Keratinocyte (primary cell): ENCODE measurements at regions not wholly inside any gene's neighbourhood (a gene's known extent, or its start where the extent isn't known, plus 50 kb on each side); places are given as distances from the start of the nearest gene placed in this dataset.

ENCODE experiments used
- DNase-seq: peaks from one replicate; pipeline ENCODE4 v3.0.0-alpha.2; 2011; ENCODE audit warnings: low read depth, missing footprints, low spot score
- FAIRE-seq: peaks from 2 replicates; lab custom pipeline; 2011; peaks lifted over from hg19 to GRCh38; lab: Jason Lieb, UNC
- H2AFZ ChIP-seq: 2 replicates; pipeline ENCODE4 v1.6.0; 2012; ENCODE audit warnings: low read length, control low read depth, inconsistent platforms; ENCODE audit not compliant: control insufficient read depth
- H3K27ac ChIP-seq: 2 replicates; pipeline ENCODE4 v1.5.1; 2011; ENCODE audit warnings: low read length; ENCODE audit not compliant: control insufficient read depth, insufficient read depth
- H3K27me3 ChIP-seq: 3 replicates; pipeline ENCODE4 v1.6.0; 2011; ENCODE audit warnings: low read length; ENCODE audit not compliant: control insufficient read depth, insufficient read depth; ENCODE audit errors: extremely low read depth
- H3K36me3 ChIP-seq, 2 experiments: 2 replicates in 1 of 2; 3 replicates in 1 of 2; pipeline ENCODE4 v1.5.1; 2011; ENCODE audit warnings: low read length in 2 of 2, mild to moderate bottlenecking in 1 of 2; ENCODE audit not compliant: control insufficient read depth in 2 of 2, insufficient read depth in 2 of 2; ENCODE audit errors: extremely low read depth in 1 of 2
- H3K4me1 ChIP-seq: 3 replicates; pipeline ENCODE4 v1.5.1; 2011; ENCODE audit warnings: low read length; ENCODE audit not compliant: control insufficient read depth, insufficient read depth; ENCODE audit errors: extremely low read depth
- H3K4me2 ChIP-seq: 3 replicates; pipeline ENCODE4 v1.6.0; 2011; ENCODE audit warnings: low read depth, low read length; ENCODE audit not compliant: control insufficient read depth, insufficient read depth; ENCODE audit errors: extremely low read depth
- H3K4me3 ChIP-seq, 3 experiments: fragments of 200-600 bp in 1 of 3; sonication (generic) in 1 of 3; 2 replicates in 2 of 3; 3 replicates in 1 of 3; pipeline ENCODE4 v1.5.1; 2011 to 2016; ENCODE audit warnings: low read length in 3 of 3, mild to moderate bottlenecking in 3 of 3, control low read depth in 2 of 3, inconsistent platforms in 1 of 3, low read depth in 1 of 3, mixed read lengths in 1 of 3, mixed run types in 1 of 3, moderate library complexity in 1 of 3; ENCODE audit not compliant: control insufficient read depth in 2 of 3, insufficient read depth in 2 of 3; ENCODE audit errors: extremely low read depth in 1 of 3
- H3K79me2 ChIP-seq: 2 replicates; pipeline ENCODE4 v1.6.0; 2012; ENCODE audit warnings: low read length; ENCODE audit not compliant: control insufficient read depth, insufficient read depth
- H3K9ac ChIP-seq: 3 replicates; pipeline ENCODE4 v1.6.0; 2011; ENCODE audit warnings: low read length; ENCODE audit not compliant: control insufficient read depth, insufficient read depth; ENCODE audit errors: extremely low read depth
- H3K9me1 ChIP-seq: 3 replicates; pipeline ENCODE4 v1.6.0; 2011; ENCODE audit warnings: low read length; ENCODE audit not compliant: control insufficient read depth, insufficient read depth; ENCODE audit errors: extremely low read depth
- H3K9me3 ChIP-seq: 2 replicates; pipeline ENCODE4 v1.5.1; 2012; ENCODE audit warnings: low read depth, low read length; ENCODE audit not compliant: control insufficient read depth
- H4K20me1 ChIP-seq: 3 replicates; pipeline ENCODE4 v1.6.0; 2011; ENCODE audit warnings: low read length; ENCODE audit not compliant: control insufficient read depth, insufficient read depth; ENCODE audit errors: extremely low read depth
- CTCF ChIP-seq, 3 experiments: IDR thresholded peaks in 1 of 3; conservative IDR thresholded peaks in 1 of 3; optimal IDR thresholded peaks in 1 of 3; 2 replicates in 2 of 3; 3 replicates in 1 of 3; pipeline versions ENCODE3 to v1.5.1; 2011; ENCODE audit warnings: low read length in 3 of 3, mild to moderate bottlenecking in 3 of 3, moderate library complexity in 2 of 3, control low read depth in 1 of 3, inconsistent platforms in 1 of 3; ENCODE audit not compliant: insufficient read depth in 2 of 3; ENCODE audit errors: extremely low read depth in 1 of 3
- EZH2 ChIP-seq: IDR thresholded peaks from one replicate; pipeline ENCODE4 v1.6.1; 2012; ENCODE audit warnings: inconsistent platforms, mild to moderate bottlenecking, low read length, moderate library complexity
- dilution Hi-C: fragments of 300-500 bp; cut with MboI; formaldehyde crosslinking; loops from one replicate; pipeline ENCODE4 v1.7.0; 2020; ENCODE audit warnings: low sequenced_read_pairs; ENCODE audit not compliant: extremely low pct_ligation_motif_present

GRCh38 chr7:1301054-1301881 is 68.6 kb downstream of the UNCX start:
- peaks cover 4% of the 10 kb centered on the region for H3K4me1 ChIP-seq
- H3K9me3 ChIP-seq: no peaks in the 10 kb centered on the region
- no peaks in the 10 kb centered on the region for H3K79me2 ChIP-seq
- H3K27ac ChIP-seq: no peak overlapping the region
- H3K9me1 ChIP-seq: no peaks in the 10 kb centered on the region
- no peak overlapping the region for H3K4me2 ChIP-seq
- DNase-seq (no peak), FAIRE-seq (no peak)
- no peak overlapping the region for H2AFZ ChIP-seq
- TF ChIP-seq CTCF (optimal IDR thresholded peaks at IDR 0.05 in 1 of 3, IDR thresholded peaks at IDR 0.05 in 1 of 3, conservative IDR thresholded peaks at IDR 0.05 in 1 of 3; ENCODE audit: extremely low read depth in 1 of 3, insufficient read depth in 2 of 3, low read length in 3 of 3): no peak
- TF ChIP-seq EZH2: no peak
- H3K9ac ChIP-seq: no peak overlapping the region
- H3K4me3 ChIP-seq: no peak overlapping the region
- dilution Hi-C loops: no loop called here
- H3K36me3 ChIP-seq: no peaks in the 10 kb centered on the region
- peaks cover 35% of the 10 kb centered on the region for H3K27me3 ChIP-seq
- H4K20me1 ChIP-seq: no peaks in the 10 kb centered on the region

GRCh38 chr7:1301882-1302251 is 69.2 kb downstream of the UNCX start:
- no peaks in the 10 kb centered on the region for H3K9me1 ChIP-seq
- no peaks in the 10 kb centered on the region for H4K20me1 ChIP-seq
- dilution Hi-C loops: no loop called here
- no peaks in the 10 kb centered on the region for H3K9me3 ChIP-seq
- H3K4me2 ChIP-seq: no peak overlapping the region
- no peak overlapping the region for H2AFZ ChIP-seq
- H3K36me3 ChIP-seq: no peaks in the 10 kb centered on the region
- DNase-seq: no peak
- no peak for FAIRE-seq
- H3K79me2 ChIP-seq: no peaks in the 10 kb centered on the region
- TF ChIP-seq CTCF (optimal IDR thresholded peaks at IDR 0.05 in 1 of 3, IDR thresholded peaks at IDR 0.05 in 1 of 3, conservative IDR thresholded peaks at IDR 0.05 in 1 of 3; ENCODE audit: extremely low read depth in 1 of 3, insufficient read depth in 2 of 3, low read length in 3 of 3) (no peak), EZH2 (no peak)
- H3K9ac ChIP-seq: no peak overlapping the region
- no peak overlapping the region for H3K27ac ChIP-seq
- H3K4me1 ChIP-seq: peaks cover 4% of the 10 kb centered on the region
- H3K27me3 ChIP-seq: peaks cover 32% of the 10 kb centered on the region
- H3K4me3 ChIP-seq: no peak overlapping the region
